Cardiac fibroblast (primary cell): ENCODE measurements at regions not wholly inside any gene's neighbourhood (a gene's known extent, or its start where the extent isn't known, plus 50 kb on each side); places are given as distances from the start of the nearest gene placed in this dataset.
"Not testable (repeated sequence)": the region's sequence is repeated elsewhere in the genome, so short reads cannot be mapped to it uniquely, and the experiment has no call there.

ENCODE experiments used
- DNase-seq, 2 donors: peaks; one replicate each; pipeline versions ENCODE4 v3.0.0 to v3.0.0-alpha.2; 2010; ENCODE audit warnings: low read depth in 2 of 2
- H3K4me3 ChIP-seq, 2 donors: replicated peaks in 1 of 2; 1 replicate in 1 of 2; 2 replicates in 1 of 2; pipeline ENCODE4 v1.5.1; 2011; ENCODE audit warnings: low read depth in 2 of 2, low read length in 2 of 2, mild to moderate bottlenecking in 2 of 2, moderate library complexity in 1 of 2
- TF ChIP-seq, protein P1 (sequence below): IDR thresholded peaks from one replicate; pipeline ENCODE4 v1.5.1; 2011; ENCODE audit warnings: low read depth, mild to moderate bottlenecking, low read length, inconsistent platforms

DNA sequence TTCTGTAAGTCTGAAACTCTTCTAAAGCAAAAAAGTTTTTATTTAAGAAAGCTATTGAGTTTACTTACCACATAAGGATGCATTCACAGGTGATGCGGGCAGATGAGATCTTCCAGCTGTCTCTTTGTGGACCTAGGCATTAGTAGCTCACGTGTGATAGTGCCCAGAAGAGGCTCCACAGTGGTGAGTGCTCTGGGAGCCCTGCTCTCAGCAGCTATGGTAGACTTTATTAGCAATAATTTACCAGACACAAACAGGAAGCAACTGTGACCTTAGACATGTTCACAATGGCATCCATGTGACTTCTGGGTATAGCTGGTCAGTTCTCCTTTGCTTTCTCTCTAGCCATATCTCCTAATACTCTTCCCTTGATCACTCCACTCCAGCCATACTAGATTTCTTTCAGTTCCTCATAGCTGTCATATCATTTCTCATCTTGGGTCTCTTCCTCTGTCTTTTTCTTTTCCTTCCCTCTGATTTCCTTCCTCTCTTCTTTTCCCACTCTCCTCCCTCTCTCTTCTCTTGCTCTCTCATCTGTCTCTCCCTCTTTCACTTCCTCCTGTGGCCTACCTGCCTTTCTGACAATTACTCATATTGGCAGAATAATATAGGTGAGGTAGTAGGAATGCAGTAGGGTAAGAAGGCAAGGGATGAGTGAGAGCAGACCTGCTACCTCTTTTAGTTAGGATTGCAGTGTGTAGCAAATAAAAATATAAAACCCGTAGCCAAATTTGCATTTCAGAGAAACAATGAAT lies 75.2 kb upstream of the SCAF11 start:
- no peak overlapping the region for H3K4me3 ChIP-seq
- TF ChIP-seq, protein P1, sequence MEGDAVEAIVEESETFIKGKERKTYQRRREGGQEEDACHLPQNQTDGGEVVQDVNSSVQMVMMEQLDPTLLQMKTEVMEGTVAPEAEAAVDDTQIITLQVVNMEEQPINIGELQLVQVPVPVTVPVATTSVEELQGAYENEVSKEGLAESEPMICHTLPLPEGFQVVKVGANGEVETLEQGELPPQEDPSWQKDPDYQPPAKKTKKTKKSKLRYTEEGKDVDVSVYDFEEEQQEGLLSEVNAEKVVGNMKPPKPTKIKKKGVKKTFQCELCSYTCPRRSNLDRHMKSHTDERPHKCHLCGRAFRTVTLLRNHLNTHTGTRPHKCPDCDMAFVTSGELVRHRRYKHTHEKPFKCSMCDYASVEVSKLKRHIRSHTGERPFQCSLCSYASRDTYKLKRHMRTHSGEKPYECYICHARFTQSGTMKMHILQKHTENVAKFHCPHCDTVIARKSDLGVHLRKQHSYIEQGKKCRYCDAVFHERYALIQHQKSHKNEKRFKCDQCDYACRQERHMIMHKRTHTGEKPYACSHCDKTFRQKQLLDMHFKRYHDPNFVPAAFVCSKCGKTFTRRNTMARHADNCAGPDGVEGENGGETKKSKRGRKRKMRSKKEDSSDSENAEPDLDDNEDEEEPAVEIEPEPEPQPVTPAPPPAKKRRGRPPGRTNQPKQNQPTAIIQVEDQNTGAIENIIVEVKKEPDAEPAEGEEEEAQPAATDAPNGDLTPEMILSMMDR = no peak
- no peak for DNase-seq

DNA sequence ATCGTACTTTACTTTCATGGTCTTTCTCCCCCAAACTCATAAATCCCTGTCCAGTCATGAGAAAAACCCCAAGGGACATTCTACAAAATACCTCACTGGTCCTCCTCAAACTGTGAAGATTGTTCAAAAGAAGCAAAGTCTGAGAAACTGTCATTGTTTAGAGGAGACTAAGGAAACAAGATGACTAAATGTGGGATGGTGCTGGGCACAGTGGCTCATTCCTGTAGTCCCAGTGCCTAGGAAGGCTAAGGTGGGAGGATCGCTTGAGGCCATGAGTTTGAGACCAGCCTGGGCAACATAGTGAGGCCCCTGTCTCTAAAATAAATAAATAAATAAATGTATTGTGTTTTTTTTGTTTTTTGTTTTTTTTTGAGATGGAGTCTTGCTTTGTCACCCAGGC lies 74.2 kb upstream of the SCAF11 start:
- TF ChIP-seq, protein P1 = no peak
- DNase-seq = no peak
- no peak overlapping the region for H3K4me3 ChIP-seq

DNA sequence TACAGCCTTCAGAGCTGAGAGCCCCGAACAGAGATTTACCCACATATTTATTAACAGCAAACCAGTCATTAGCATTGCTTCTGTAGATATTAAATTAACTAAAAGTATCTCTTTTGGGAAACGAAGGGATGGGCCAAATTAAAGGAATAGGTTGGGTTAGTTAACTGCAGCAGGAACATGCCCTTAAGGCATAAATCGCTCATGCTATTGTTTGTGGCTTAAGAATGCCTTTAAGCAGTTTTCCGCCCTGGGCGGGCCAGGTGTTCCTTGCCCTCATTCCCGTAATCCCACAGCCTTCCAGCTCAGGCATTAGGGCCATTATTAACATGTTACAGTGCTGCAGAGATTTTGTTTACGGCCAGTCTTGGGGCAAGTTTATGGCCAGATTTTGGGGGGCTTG lies 68.3 kb upstream of the SCAF11 start:
- DNase-seq = not testable (repeated sequence)

DNA sequence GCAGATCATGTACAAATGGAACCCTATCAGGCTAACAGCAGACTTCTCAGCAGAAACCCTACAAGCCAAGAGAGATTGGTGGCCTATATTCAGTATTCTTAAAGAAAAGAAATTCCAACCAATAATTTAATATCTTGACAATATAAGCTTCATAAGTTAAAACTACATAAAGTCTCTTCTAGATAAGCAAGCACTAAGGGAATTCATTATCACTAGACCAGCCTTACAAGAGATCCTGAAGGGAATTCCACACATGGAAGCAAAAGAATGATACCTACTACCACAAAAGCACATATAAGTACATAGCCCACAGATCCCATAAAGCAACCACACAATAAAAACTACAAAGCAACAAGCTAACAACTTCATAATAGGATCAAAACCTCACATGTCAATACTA lies 60.4 kb upstream of the SCAF11 start:
- DNase-seq = no peak
- no peak overlapping the region for H3K4me3 ChIP-seq
- TF ChIP-seq, protein P1 = no peak

More for the DNA sequence above, 68.3 kb upstream of the SCAF11 start:
- H3K4me3 ChIP-seq = not testable (repeated sequence)

DNA sequence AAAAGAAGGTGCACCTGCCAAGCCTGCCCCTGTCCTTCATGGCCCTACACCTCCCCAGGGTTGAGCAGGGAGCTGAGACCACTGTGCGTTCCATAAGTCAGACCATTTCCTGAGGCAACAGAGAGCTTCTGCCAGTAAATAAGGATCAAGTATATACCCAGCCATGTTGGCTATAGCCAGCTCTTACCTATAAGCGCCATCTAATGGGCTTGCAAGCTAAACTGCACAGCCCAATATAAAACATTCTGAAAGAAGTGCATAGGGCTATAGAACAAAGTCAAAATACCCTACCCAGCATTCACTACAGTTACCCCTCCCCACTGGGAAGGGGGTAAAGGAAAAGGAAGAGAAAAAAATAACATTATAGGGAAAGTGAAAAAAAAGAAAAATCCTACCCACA lies 59.3 kb upstream of the SCAF11 start:
- DNase-seq = no peak
- TF ChIP-seq, protein P1 = no peak
- no peak overlapping the region for H3K4me3 ChIP-seq

DNA sequence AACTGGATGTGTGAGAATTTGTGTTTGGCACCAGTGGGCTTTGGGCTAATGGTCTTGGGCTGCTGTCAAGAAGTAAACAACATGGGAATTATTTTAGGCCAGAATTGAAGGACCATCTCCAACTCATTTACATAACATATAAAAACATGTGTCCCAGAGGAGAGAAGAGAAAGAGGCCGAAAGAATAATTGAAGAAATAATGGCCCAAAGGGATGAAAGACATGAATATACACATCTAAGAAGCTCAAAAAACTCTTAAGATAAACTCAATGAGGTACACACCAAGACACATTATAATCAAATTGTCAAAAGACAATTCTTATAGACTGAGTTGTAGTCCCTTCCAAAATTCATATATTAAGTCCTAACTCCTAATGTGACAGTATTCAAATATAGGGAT lies 56.1 kb upstream of the SCAF11 start:
- TF ChIP-seq, protein P1 = no peak
- DNase-seq = no peak
- H3K4me3 ChIP-seq = no peak overlapping the region

DNA sequence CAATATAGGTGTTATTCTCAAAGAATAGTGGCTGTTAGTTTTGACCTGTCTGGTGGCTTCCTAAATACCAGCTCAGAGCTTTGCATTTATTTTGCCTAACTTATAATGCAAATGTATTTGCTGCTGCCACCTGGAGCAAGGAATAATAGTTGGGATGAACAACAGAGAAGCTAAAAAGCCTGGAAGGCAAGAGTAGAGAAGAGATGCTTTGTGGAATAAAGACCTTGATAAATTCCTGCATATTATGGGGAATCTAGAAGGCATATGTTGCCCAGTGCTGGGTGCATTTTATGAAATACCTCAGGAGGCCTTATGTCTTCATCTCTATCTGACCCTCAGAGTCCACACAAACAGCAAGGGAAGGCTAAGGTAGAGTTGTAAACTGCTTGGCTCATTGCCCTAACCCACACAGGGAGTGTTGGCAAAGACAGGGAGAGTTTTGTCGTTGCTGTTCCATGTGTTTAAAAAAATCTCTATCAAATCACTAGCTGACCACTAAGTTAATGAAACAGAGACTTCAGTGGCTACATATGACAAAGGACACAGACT lies 53.7 kb upstream of the SCAF11 start:
- H3K4me3 ChIP-seq = no peak overlapping the region
- TF ChIP-seq, protein P1 = no peak
- no peak for DNase-seq
